ENCODE measurements at regions not wholly inside any gene's neighbourhood (a gene's known extent, or its start where the extent isn't known, plus 50 kb on each side); places are given as distances from the start of the nearest gene placed in this dataset.

- no peak for DNase-seq
- 59% methylated on average over 2 of the region's 2 CpGs for WGBS (ENCODE audit: insufficient coverage, low coverage, low lambda C conversion rate, missing lambda C conversion rate)
- peak in 2 of 4 donors; percentile 39 for ATAC-seq
- H3K27ac ChIP-seq, result no peak overlapping the region
- TF ChIP-seq POLR2A (IDR thresholded peaks at IDR 0.05), result no peak
- TF ChIP-seq, protein P1, sequence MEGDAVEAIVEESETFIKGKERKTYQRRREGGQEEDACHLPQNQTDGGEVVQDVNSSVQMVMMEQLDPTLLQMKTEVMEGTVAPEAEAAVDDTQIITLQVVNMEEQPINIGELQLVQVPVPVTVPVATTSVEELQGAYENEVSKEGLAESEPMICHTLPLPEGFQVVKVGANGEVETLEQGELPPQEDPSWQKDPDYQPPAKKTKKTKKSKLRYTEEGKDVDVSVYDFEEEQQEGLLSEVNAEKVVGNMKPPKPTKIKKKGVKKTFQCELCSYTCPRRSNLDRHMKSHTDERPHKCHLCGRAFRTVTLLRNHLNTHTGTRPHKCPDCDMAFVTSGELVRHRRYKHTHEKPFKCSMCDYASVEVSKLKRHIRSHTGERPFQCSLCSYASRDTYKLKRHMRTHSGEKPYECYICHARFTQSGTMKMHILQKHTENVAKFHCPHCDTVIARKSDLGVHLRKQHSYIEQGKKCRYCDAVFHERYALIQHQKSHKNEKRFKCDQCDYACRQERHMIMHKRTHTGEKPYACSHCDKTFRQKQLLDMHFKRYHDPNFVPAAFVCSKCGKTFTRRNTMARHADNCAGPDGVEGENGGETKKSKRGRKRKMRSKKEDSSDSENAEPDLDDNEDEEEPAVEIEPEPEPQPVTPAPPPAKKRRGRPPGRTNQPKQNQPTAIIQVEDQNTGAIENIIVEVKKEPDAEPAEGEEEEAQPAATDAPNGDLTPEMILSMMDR (IDR thresholded peaks at IDR 0.05), result no peak
- no peaks in the 10 kb centered on the region for H3K27me3 ChIP-seq
- H3K4me3 ChIP-seq, result no peak overlapping the region
- no peaks in the 10 kb centered on the region for H3K9me3 ChIP-seq
- no peaks in the 10 kb centered on the region for H3K4me1 ChIP-seq
- H3K36me3 ChIP-seq, result no peaks in the 10 kb centered on the region
- intact Hi-C loops (cut with DNase I), result no loop called here
These were observed 298.8 kb upstream of the TBX3 start for GRCh38 chr12:114982760-114983159.

DNA sequence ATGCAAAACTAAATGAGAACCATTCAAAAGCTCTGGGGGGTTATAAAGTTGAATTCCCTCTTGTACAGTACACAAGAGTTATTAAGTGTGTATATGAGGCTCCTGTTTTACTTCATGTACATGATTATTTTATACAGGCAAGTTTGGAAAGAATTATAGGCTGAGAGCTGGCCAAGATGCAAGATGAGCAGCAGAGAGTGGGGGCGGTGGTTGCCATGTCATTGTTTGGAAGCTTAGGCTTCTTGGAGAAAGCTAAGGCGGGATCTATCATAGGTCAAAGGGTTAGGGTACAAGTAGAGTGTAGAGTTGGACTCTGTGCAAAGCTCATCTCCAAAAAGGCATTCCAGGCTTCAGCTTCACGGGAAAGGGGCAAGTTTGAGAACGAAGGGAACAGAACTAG lies 297.1 kb upstream of the TBX3 start:
- no peak for DNase-seq
- TF ChIP-seq POLR2A (IDR thresholded peaks at IDR 0.05), result no peak
- TF ChIP-seq, protein P1 (IDR thresholded peaks at IDR 0.05), result no peak
- H3K4me3 ChIP-seq, result no peak overlapping the region
- no peaks in the 10 kb centered on the region for H3K9me3 ChIP-seq
- intact Hi-C loops (cut with DNase I), result no loop called here
- H3K36me3 ChIP-seq, result no peaks in the 10 kb centered on the region
- H3K27ac ChIP-seq, result no peak overlapping the region
- WGBS (ENCODE audit: insufficient coverage, low coverage, low lambda C conversion rate, missing lambda C conversion rate), result 73% methylated on average over 4 of the region's 4 CpGs
- no peak for ATAC-seq
- H3K4me1 ChIP-seq, result no peaks in the 10 kb centered on the region
- H3K27me3 ChIP-seq, result no peaks in the 10 kb centered on the region

DNA sequence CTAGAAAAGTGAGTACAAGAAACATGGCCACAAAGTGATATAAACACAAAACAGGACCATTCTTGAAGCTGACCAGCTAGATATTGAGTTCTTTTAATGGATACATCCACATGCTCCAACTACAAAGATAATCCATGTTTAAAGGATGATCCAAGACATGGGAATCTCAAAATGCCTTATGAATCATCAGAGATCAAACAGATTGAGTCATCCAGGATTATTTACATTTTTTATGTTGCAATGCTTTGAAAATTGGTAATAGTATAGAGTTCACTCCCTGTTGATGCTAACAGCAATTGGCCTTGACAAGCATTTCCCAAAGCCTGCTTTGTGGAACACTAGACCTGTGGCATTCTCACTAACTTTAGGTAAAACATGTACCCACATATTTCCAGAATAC lies 293.0 kb upstream of the TBX3 start:
- DNase-seq (no peak), ATAC-seq (no peak)
- Histone ChIP-seq H3K36me3 (no peaks in the 10 kb centered on the region), H3K27ac (no peak overlapping the region), H3K9me3 (no peaks in the 10 kb centered on the region), H3K4me3 (no peak overlapping the region), H3K27me3 (no peaks in the 10 kb centered on the region), H3K4me1 (no peaks in the 10 kb centered on the region)
- intact Hi-C loops (cut with DNase I), result no loop called here
- TF ChIP-seq, protein P1 (IDR thresholded peaks at IDR 0.05), result no peak
- no peak for TF ChIP-seq POLR2A (IDR thresholded peaks at IDR 0.05)

DNA sequence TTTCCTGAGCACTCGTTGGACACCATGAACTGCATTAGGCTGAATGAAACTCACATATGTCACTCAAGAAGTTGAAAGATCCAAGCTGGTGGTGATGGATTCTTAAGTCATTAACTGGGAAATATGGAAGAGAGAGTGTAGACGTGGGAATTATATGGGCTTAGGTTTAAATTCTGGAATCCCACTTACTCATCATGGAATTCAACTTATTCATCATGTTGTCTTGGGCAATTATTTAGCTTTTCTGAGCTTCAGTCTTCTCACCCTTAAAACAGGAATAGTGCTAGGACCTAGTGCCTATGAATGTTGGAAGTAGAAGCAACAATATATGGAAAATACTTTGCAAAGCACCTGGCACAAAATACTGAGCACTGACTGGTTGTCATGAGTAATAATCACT lies 292.4 kb upstream of the TBX3 start:
- Histone ChIP-seq H3K36me3 (no peaks in the 10 kb centered on the region), H3K27me3 (no peaks in the 10 kb centered on the region), H3K9me3 (no peaks in the 10 kb centered on the region), H3K27ac (no peak overlapping the region), H3K4me3 (no peak overlapping the region), H3K4me1 (no peaks in the 10 kb centered on the region)
- ATAC-seq (no peak), DNase-seq (no peak)
- intact Hi-C loops (cut with DNase I), result no loop called here
- WGBS (ENCODE audit: insufficient coverage, low coverage, low lambda C conversion rate, missing lambda C conversion rate), result 79% methylated on average over 2 of the region's 2 CpGs
- TF ChIP-seq, protein P1 (IDR thresholded peaks at IDR 0.05), result no peak
- TF ChIP-seq POLR2A (IDR thresholded peaks at IDR 0.05), result no peak

- Histone ChIP-seq H3K4me1 (no peaks in the 10 kb centered on the region), H3K27me3 (no peaks in the 10 kb centered on the region), H3K27ac (no peak overlapping the region), H3K36me3 (no peaks in the 10 kb centered on the region), H3K9me3 (no peaks in the 10 kb centered on the region), H3K4me3 (no peak overlapping the region)
- intact Hi-C loops (cut with DNase I), result no loop called here
- TF ChIP-seq, protein P1 (IDR thresholded peaks at IDR 0.05), result no peak
- TF ChIP-seq POLR2A (IDR thresholded peaks at IDR 0.05), result no peak
- WGBS (ENCODE audit: insufficient coverage, low coverage, low lambda C conversion rate, missing lambda C conversion rate), result 54% methylated on average over 4 of the region's 4 CpGs
- ATAC-seq (no peak), DNase-seq (no peak)
These were observed 291.8 kb upstream of the TBX3 start for GRCh38 chr12:114975640-114976310.
